ENCODE measurements at regions not wholly inside any gene's neighbourhood (a gene's known extent, or its start where the extent isn't known, plus 50 kb on each side); places are given as distances from the start of the nearest gene placed in this dataset.

DNA sequence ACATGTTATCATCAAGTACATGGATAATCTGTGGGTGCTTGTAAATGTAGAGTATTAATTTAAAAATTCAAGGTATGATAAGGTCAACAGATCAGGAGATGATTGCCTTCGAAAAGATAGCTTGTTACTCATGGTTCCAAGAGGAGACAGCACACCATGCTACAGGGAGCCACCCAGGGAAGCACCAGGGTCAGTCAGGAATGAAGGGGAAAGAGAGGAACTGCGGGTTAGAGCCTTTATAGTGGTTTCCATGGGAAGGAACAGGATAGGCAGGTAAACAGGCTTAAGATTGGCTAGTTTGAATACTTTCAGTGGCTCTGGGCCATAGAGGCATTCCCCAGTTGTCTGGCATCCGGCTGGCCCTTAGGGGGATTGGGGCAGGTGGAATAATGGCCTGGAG is 74.2 kb upstream of the SERTM1 start:
- H3K27me3 Mint-ChIP-seq, result no peaks in the 10 kb centered on the region
- H3K4me1 Mint-ChIP-seq, result no peaks in the 10 kb centered on the region
- Histone ChIP-seq H3K27ac (ENCODE audit: insufficient read depth, low read length, poor library complexity, severe bottlenecking) (no peak overlapping the region), H3K36me3 (ENCODE audit: control insufficient read depth, insufficient read depth, low read length) (no peaks in the 10 kb centered on the region), H3K4me1 (ENCODE audit: control insufficient read depth, insufficient read depth, low read length, poor library complexity, severe bottlenecking) (no peaks in the 10 kb centered on the region), H3K27me3 (ENCODE audit: control insufficient read depth, insufficient read depth, low read length) (no peaks in the 10 kb centered on the region), H3K4me3 (ENCODE audit: low read depth, low read length) (no peak overlapping the region), H3K9me3 (ENCODE audit: control insufficient read depth in 2 of 2, low read length in 2 of 2) (no peaks in the 10 kb centered on the region)
- no peak for DNase-seq
- no peak overlapping the region for H3K27ac Mint-ChIP-seq
- ATAC-seq (ENCODE audit: low read depth in 2 of 2), result no peak
- H3K36me3 Mint-ChIP-seq, result no peaks in the 10 kb centered on the region
- H3K4me3 Mint-ChIP-seq, result no peak overlapping the region
- peaks cover 0 to 5% (median 0%) of the 10 kb centered on the region in 7 donors for H3K9me3 Mint-ChIP-seq

DNA sequence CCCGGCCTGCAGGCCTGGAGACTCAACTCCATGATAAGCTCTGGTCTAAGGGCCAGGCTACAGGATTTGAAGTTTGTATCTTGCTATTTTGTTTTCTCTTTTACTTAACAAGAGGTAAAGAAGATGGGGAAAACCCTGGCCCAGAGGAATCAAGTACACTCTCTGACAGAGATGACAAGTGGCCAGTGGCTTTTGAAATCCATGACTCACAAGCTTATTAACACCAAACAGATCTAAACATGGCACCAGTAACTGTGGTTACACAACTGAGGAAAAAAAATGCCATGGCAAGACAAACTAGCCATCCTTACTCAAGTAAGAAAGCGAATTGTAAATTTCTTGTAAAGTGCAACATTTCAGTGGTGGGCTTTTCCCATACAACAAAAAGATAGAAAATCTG is 72.6 kb upstream of the SERTM1 start:
- ATAC-seq (ENCODE audit: low read depth in 2 of 2), result no peak
- Mint-ChIP-seq H3K27me3 (no peaks in the 10 kb centered on the region), H3K36me3 (no peaks in the 10 kb centered on the region), H3K27ac (no peak overlapping the region), H3K4me1 (no peaks in the 10 kb centered on the region), H3K9me3 (peaks cover 0 to 5% (median 0%) of the 10 kb centered on the region in 7 donors), H3K4me3 (no peak overlapping the region)
- Histone ChIP-seq H3K9me3 (ENCODE audit: control insufficient read depth in 2 of 2, low read length in 2 of 2) (no peaks in the 10 kb centered on the region), H3K36me3 (ENCODE audit: control insufficient read depth, insufficient read depth, low read length) (no peaks in the 10 kb centered on the region), H3K4me1 (ENCODE audit: control insufficient read depth, insufficient read depth, low read length, poor library complexity, severe bottlenecking) (no peaks in the 10 kb centered on the region), H3K27ac (ENCODE audit: insufficient read depth, low read length, poor library complexity, severe bottlenecking) (no peak overlapping the region), H3K4me3 (ENCODE audit: low read depth, low read length) (no peak overlapping the region), H3K27me3 (ENCODE audit: control insufficient read depth, insufficient read depth, low read length) (no peaks in the 10 kb centered on the region)
- DNase-seq, result no peak

DNA sequence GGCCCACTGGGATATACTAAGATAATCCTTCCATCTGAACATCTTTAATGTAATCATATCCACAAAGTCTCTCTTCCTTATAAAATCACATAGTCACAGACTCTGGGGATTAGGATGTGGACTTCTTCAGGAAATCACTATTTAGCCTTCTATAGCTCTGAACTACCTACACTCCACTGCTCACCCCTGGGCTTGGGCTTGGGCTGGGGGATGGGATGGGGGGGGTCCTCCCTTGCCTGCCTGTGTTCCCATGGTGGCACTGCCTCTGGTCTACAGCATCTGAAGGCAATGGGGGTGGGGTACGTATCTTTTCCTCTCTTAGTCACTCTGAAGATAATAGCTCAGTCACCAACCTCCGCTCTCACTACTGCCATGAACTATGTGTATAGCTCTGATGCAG is 67.8 kb upstream of the SERTM1 start:
- H3K9me3 ChIP-seq (ENCODE audit: control insufficient read depth in 2 of 2, low read length in 2 of 2), result no peaks in the 10 kb centered on the region
- peaks cover 0 to 2% (median 0%) of the 10 kb centered on the region in 7 donors for H3K9me3 Mint-ChIP-seq
- H3K27me3 Mint-ChIP-seq, result no peaks in the 10 kb centered on the region
- no peak overlapping the region for H3K27ac Mint-ChIP-seq
- no peaks in the 10 kb centered on the region for H3K27me3 ChIP-seq (ENCODE audit: control insufficient read depth, insufficient read depth, low read length)
- H3K4me1 Mint-ChIP-seq, result no peaks in the 10 kb centered on the region
- no peaks in the 10 kb centered on the region for H3K36me3 ChIP-seq (ENCODE audit: control insufficient read depth, insufficient read depth, low read length)
- no peak overlapping the region for H3K4me3 Mint-ChIP-seq
- no peaks in the 10 kb centered on the region for H3K4me1 ChIP-seq (ENCODE audit: control insufficient read depth, insufficient read depth, low read length, poor library complexity, severe bottlenecking)
- H3K27ac ChIP-seq (ENCODE audit: insufficient read depth, low read length, poor library complexity, severe bottlenecking), result no peak overlapping the region
- no peak overlapping the region for H3K4me3 ChIP-seq (ENCODE audit: low read depth, low read length)
- ATAC-seq (ENCODE audit: low read depth in 2 of 2) (no peak), DNase-seq (no peak)
- no peaks in the 10 kb centered on the region for H3K36me3 Mint-ChIP-seq

DNA sequence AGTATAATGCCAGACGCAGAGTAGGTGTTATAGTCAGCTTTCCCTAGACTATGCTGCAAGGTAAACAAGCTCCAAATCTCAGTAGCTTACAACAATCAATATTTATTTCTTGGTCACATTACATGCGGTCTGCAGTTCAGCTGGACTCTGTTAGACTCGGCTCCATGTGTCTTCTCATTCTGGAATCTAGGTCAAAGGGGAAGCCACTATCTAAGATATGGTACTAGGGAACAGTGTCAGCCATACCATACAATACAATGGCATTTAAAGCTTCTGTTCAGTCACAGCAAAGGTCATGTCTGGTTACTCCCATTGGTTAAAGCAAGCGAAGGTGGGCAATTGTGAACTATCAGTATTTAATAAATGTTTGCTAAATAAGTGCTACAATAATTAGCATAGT is 65.3 kb upstream of the SERTM1 start:
- no peaks in the 10 kb centered on the region for H3K4me1 Mint-ChIP-seq
- H3K27ac Mint-ChIP-seq, result no peak overlapping the region
- H3K9me3 Mint-ChIP-seq, result peaks cover 0 to 5% (median 0%) of the 10 kb centered on the region in 7 donors
- Histone ChIP-seq H3K27ac (ENCODE audit: insufficient read depth, low read length, poor library complexity, severe bottlenecking) (no peak overlapping the region), H3K4me1 (ENCODE audit: control insufficient read depth, insufficient read depth, low read length, poor library complexity, severe bottlenecking) (no peaks in the 10 kb centered on the region), H3K36me3 (ENCODE audit: control insufficient read depth, insufficient read depth, low read length) (no peaks in the 10 kb centered on the region), H3K27me3 (ENCODE audit: control insufficient read depth, insufficient read depth, low read length) (no peaks in the 10 kb centered on the region), H3K9me3 (ENCODE audit: control insufficient read depth in 2 of 2, low read length in 2 of 2) (no peaks in the 10 kb centered on the region), H3K4me3 (ENCODE audit: low read depth, low read length) (no peak overlapping the region)
- H3K27me3 Mint-ChIP-seq, result no peaks in the 10 kb centered on the region
- no peaks in the 10 kb centered on the region for H3K36me3 Mint-ChIP-seq
- no peak overlapping the region for H3K4me3 Mint-ChIP-seq
- ATAC-seq (ENCODE audit: low read depth in 2 of 2) (no peak), DNase-seq (no peak)

DNA sequence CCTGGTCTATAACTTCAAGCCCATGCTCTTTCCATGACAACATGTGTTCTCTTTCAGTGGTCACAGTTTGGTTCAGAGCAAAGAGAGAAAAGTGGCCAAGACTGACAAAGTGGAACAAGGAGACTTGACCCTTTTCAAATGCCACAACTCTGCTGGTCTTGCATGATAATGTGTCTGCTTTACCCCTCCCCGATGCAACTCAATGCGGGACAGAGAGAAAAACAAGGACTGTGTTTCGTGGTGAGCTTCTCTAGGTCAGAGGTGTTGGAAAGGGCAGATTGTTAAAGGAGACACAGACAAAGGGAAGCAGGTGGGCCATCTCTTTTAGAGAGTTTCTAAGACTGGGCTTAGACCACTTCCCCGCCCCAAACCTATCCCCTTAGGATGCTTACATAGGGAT is 61.6 kb upstream of the SERTM1 start:
- Histone ChIP-seq H3K9me3 (ENCODE audit: control insufficient read depth in 2 of 2, low read length in 2 of 2) (no peaks in the 10 kb centered on the region), H3K4me3 (ENCODE audit: low read depth, low read length) (no peak overlapping the region), H3K27me3 (ENCODE audit: control insufficient read depth, insufficient read depth, low read length) (no peaks in the 10 kb centered on the region), H3K4me1 (ENCODE audit: control insufficient read depth, insufficient read depth, low read length, poor library complexity, severe bottlenecking) (no peaks in the 10 kb centered on the region), H3K27ac (ENCODE audit: insufficient read depth, low read length, poor library complexity, severe bottlenecking) (no peak overlapping the region), H3K36me3 (ENCODE audit: control insufficient read depth, insufficient read depth, low read length) (no peaks in the 10 kb centered on the region)
- ATAC-seq (ENCODE audit: low read depth in 2 of 2) (no peak), DNase-seq (no peak)
- H3K36me3 Mint-ChIP-seq, result no peaks in the 10 kb centered on the region
- H3K9me3 Mint-ChIP-seq, result peaks cover 0 to 5% (median 0%) of the 10 kb centered on the region in 7 donors
- H3K27me3 Mint-ChIP-seq, result no peaks in the 10 kb centered on the region
- no peak overlapping the region for H3K4me3 Mint-ChIP-seq
- no peak overlapping the region for H3K27ac Mint-ChIP-seq
- H3K4me1 Mint-ChIP-seq, result no peaks in the 10 kb centered on the region

DNA sequence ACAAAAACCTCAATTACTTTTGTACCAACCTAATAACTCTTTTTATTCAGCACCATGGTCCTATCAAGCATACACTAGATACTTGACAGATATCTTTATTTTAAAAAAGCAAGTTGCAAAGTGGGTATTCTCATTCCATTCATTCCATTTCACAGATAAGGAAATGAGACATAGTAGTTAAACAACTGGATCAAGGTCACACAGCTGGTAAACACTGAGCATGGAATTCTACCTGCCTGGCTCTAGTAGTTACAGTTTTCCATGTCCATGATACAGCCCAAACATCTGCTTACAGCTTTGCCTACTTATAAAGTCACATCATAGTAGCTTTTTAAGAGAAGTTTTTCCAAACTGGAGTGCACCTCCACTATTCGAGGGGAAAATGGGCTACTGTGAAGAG is 57.1 kb upstream of the SERTM1 start:
- H3K36me3 Mint-ChIP-seq, result no peaks in the 10 kb centered on the region

DNA sequence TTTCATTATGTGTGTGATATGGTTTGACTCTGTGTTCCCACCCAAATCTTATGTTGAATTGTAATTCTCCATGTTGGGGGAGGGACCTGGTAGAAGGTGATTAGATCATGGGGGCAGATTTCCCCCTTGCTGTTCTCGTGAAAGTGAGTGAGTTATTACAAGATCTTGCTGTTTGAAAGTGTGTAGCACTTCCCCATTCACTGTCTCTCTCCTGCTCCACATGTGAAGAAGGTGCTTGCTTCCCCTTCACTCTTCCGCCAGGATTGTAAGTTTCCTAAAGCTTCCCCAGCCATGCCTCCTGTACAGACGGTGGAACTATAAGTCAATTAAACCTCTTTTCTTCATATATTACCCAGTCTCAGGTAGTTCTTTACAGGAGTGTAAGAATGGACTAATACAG is 54.3 kb upstream of the SERTM1 start:
- H3K27me3 ChIP-seq (ENCODE audit: control insufficient read depth, insufficient read depth, low read length), result no peaks in the 10 kb centered on the region
- Mint-ChIP-seq H3K4me3 (no peak overlapping the region), H3K36me3 (no peaks in the 10 kb centered on the region), H3K27me3 (no peaks in the 10 kb centered on the region), H3K27ac (no peak overlapping the region), H3K9me3 (peaks cover 0 to 1% (median 0%) of the 10 kb centered on the region in 7 donors), H3K4me1 (no peaks in the 10 kb centered on the region)
- DNase-seq, result no peak
- no peaks in the 10 kb centered on the region for H3K36me3 ChIP-seq (ENCODE audit: control insufficient read depth, insufficient read depth, low read length)
- H3K4me3 ChIP-seq (ENCODE audit: low read depth, low read length), result no peak overlapping the region
- no peak overlapping the region for H3K27ac ChIP-seq (ENCODE audit: insufficient read depth, low read length, poor library complexity, severe bottlenecking)
- no peaks in the 10 kb centered on the region for H3K9me3 ChIP-seq (ENCODE audit: control insufficient read depth in 2 of 2, low read length in 2 of 2)
- no peaks in the 10 kb centered on the region for H3K4me1 ChIP-seq (ENCODE audit: control insufficient read depth, insufficient read depth, low read length, poor library complexity, severe bottlenecking)
- ATAC-seq (ENCODE audit: low read depth in 2 of 2), result no peak

More for the DNA sequence above, 57.1 kb upstream of the SERTM1 start:
- Mint-ChIP-seq H3K4me1 (no peaks in the 10 kb centered on the region), H3K9me3 (peaks cover 0 to 5% (median 0%) of the 10 kb centered on the region in 7 donors), H3K4me3 (no peak overlapping the region), H3K27ac (no peak overlapping the region), H3K27me3 (no peaks in the 10 kb centered on the region)
- Histone ChIP-seq H3K27ac (ENCODE audit: insufficient read depth, low read length, poor library complexity, severe bottlenecking) (no peak overlapping the region), H3K36me3 (ENCODE audit: control insufficient read depth, insufficient read depth, low read length) (no peaks in the 10 kb centered on the region), H3K4me1 (ENCODE audit: control insufficient read depth, insufficient read depth, low read length, poor library complexity, severe bottlenecking) (no peaks in the 10 kb centered on the region), H3K27me3 (ENCODE audit: control insufficient read depth, insufficient read depth, low read length) (no peaks in the 10 kb centered on the region), H3K9me3 (ENCODE audit: control insufficient read depth in 2 of 2, low read length in 2 of 2) (no peaks in the 10 kb centered on the region), H3K4me3 (ENCODE audit: low read depth, low read length) (no peak overlapping the region)
- no peak for ATAC-seq (ENCODE audit: low read depth in 2 of 2)
- no peak for DNase-seq
